Psoas muscle (tissue), 7 donors: ENCODE measurements at regions not wholly inside any gene's neighbourhood (a gene's known extent, or its start where the extent isn't known, plus 50 kb on each side); places are given as distances from the start of the nearest gene placed in this dataset.

Source experiments
- ATAC-seq, 4 donors: fragments of 200-7000 bp; cut with Tn5 transposase; one replicate each; pipeline ENCODE4 v1.9.1; 2020; ENCODE audit warnings: moderate library complexity in 3 of 4, mild to moderate bottlenecking in 2 of 4
- DNase-seq, 2 donors: peaks; one replicate each; pipeline ENCODE4 v3.0.0-alpha.2; 2020
- H3K27ac ChIP-seq: fragments of 200-600 bp; one replicate; pipeline ENCODE4 v1.8.0; 2022
- H3K27me3 ChIP-seq, 3 donors: fragments of 200-600 bp in 1 of 3; one replicate each; pipeline versions ENCODE4 v1.6.1 to v1.8.0; 2013 to 2022; ENCODE audit warnings: low read length in 2 of 3, mild to moderate bottlenecking in 2 of 3, moderate library complexity in 1 of 3; ENCODE audit not compliant: insufficient read depth in 3 of 3
- H3K36me3 ChIP-seq, 2 donors: fragments of 200-600 bp in 1 of 2; one replicate each; pipeline versions ENCODE4 v1.6.1 to v1.8.0; 2013 to 2022; ENCODE audit warnings: low read depth in 1 of 2, mild to moderate bottlenecking in 1 of 2, moderate library complexity in 1 of 2; ENCODE audit not compliant: insufficient read depth in 1 of 2
- H3K4me1 ChIP-seq: fragments of 200-600 bp; one replicate; pipeline ENCODE4 v1.8.0; 2022
- H3K4me3 ChIP-seq: fragments of 200-600 bp; one replicate; pipeline ENCODE4 v1.8.0; 2022; ENCODE audit warnings: mild to moderate bottlenecking
- H3K9me3 ChIP-seq: fragments of 200-600 bp; one replicate; pipeline ENCODE4 v1.8.0; 2022
- WGBS, 3 donors: extraction: QIAGEN DNeasy Blood & Tissue Kit; methylation state at CpG; one replicate each; pipeline versions ENCODE4 v1.1.6 to v1.1.7; 2013; 5-methylcytosine and 5-hydroxymethylcytosine counted together
- intact Hi-C, 2 donors: fragments of 100-400 bp; cut with DNase I; formaldehyde crosslinking; loops; one replicate each; pipeline versions ENCODE4 v1.11.0 to v1.14.2; 2022
- TF ChIP-seq, protein P1 (sequence below): fragments of 200-600 bp; IDR thresholded peaks from one replicate; pipeline ENCODE4 v1.8.0; 2022; ENCODE audit warnings: antibody characterized with exemption
- donor health status: healthy with polysubstance abuse.
- donor health status: DM: no; HTN: no; CAD: no; lungs with moderate emphysema.
- donor health status: Bipolar disorder and iron deficiency.
- donor health status: healthy.
- donor health status: DM: yes; HTN: yes; CAD: no.
- donor health status: DM: no; HTN: no; CAD: no.
- donor health status: DM: yes; HTN: yes; CAD: no.

DNA sequence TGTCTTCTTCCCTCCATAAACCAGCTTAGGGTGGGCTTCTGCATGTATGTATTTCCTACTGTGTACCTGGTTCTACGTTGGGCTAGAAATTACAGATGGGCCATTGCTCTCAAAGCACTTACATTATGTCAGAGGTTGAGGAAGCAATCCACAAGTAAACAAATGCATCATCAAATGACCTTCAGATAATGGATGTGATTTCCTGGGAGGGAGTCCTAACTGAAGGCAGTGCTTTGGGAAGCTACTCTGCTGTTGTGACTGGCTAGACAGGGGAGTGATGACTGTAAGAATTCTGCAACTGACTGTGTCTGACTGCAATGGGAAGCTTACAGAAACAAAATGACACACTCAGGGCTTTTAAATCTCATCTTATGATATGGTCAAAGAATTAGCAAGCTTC is 71.0 kb upstream of the PRR23E start:
- Histone ChIP-seq H3K4me1 (no peaks in the 10 kb centered on the region), H3K27ac (no peak overlapping the region), H3K36me3 (no peaks in the 10 kb centered on the region), H3K4me3 (no peak overlapping the region), H3K9me3 (no peaks in the 10 kb centered on the region), H3K27me3 (no peaks in the 10 kb centered on the region)
- no peak for DNase-seq
- WGBS, 3 donors: 73 to 77% (median 77%) methylated on average over 1 of the region's 1 CpG
- intact Hi-C loops: no loop called here
- TF ChIP-seq, protein P1, sequence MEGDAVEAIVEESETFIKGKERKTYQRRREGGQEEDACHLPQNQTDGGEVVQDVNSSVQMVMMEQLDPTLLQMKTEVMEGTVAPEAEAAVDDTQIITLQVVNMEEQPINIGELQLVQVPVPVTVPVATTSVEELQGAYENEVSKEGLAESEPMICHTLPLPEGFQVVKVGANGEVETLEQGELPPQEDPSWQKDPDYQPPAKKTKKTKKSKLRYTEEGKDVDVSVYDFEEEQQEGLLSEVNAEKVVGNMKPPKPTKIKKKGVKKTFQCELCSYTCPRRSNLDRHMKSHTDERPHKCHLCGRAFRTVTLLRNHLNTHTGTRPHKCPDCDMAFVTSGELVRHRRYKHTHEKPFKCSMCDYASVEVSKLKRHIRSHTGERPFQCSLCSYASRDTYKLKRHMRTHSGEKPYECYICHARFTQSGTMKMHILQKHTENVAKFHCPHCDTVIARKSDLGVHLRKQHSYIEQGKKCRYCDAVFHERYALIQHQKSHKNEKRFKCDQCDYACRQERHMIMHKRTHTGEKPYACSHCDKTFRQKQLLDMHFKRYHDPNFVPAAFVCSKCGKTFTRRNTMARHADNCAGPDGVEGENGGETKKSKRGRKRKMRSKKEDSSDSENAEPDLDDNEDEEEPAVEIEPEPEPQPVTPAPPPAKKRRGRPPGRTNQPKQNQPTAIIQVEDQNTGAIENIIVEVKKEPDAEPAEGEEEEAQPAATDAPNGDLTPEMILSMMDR: no peak
- ATAC-seq: no peak

DNA sequence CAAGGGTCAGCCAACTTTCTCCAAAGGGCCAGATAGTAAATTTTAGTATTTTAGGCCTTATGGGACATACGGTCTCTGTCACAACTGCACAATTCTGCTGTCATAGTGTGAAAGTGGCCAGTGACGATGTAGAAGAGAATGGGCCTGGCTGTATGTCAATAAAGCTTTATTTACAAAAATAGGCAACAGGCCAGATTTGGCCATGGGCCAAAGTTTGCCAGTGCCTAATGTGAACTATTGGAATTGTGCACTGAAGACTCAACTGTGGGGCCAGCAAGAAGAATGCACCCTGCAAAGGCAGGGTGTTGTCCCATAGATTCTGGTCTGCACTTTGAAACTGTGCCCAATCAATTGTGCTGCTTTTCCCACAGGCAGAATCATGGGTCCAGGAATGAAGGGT is 69.4 kb upstream of the PRR23E start:
- intact Hi-C loops: no loop called here
- no peak for ATAC-seq

DNA sequence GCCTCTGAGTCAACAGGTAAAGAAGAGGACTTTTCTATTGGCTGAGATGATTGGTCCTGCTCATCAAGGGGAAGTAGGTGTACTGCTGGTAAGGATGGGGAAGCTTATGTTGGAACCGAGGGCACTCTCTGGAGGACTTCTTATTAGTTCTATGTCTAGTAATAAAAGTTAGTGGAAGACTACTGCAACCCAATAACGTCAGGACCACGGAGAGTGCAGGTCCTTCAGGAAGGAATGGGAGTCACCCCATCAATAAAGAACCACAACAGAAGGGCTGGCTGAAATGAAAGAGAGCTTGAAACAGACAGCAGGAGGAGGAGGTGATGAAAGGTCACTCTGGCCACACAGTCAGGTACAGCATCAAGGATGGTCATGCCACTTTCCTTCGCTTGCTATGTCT is 68.8 kb upstream of the PRR23E start:
- 48 to 51% (median 49%) methylated on average over 4 of the region's 4 CpGs for WGBS, 3 donors
- H3K4me3 ChIP-seq: no peak overlapping the region
- no peaks in the 10 kb centered on the region for H3K9me3 ChIP-seq
- intact Hi-C loops: no loop called here
- H3K36me3 ChIP-seq: no peaks in the 10 kb centered on the region
- ATAC-seq: no peak
- no peaks in the 10 kb centered on the region for H3K4me1 ChIP-seq
- TF ChIP-seq, protein P1: no peak
- no peaks in the 10 kb centered on the region for H3K27me3 ChIP-seq
- DNase-seq: no peak
- no peak overlapping the region for H3K27ac ChIP-seq

More for the DNA sequence above, 69.4 kb upstream of the PRR23E start:
- no peak for DNase-seq
- Histone ChIP-seq H3K27ac (no peak overlapping the region), H3K36me3 (no peaks in the 10 kb centered on the region), H3K9me3 (no peaks in the 10 kb centered on the region), H3K4me1 (no peaks in the 10 kb centered on the region), H3K27me3 (no peaks in the 10 kb centered on the region), H3K4me3 (no peak overlapping the region)
- TF ChIP-seq, protein P1: no peak
- 81 to 87% (median 82%) methylated on average over 2 of the region's 2 CpGs for WGBS, 3 donors

DNA sequence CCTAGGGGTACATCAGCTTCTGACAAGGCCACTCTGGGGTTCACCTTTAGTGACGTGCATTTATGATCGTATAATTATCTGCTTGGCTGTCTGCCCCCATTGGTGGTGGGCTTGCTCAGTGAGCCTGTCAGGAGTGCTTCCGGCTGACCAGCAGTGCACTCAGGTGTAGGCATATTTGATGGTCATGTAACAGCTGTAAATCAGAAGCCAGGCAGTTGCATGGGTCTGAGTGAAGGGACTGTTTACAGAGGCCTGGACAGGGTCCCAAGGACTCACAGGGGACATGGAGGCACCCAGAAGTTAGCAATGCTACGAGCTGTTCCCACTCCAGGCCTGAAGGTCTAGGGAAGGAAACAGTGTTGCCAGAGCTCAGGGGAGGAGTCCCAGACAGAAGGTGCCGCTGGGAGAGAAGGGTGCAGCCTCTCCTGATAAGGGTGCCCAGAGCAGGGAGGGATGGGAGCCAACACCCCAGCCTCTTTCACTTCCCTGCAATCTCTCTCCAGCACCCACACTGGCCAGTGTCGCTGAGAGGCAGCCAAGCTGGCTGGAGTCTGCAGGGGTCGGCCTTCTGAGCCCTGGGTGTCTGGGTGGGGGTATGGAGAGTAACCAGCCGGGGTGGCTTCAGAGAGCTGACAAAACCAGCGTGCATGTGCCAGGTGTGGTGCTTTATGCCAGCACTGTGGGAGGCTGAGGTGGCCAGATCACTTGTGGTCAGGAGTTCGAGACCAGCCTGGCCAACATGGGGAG is 61.3 kb upstream of the PRR23E start:
- intact Hi-C loops: no loop called here
- TF ChIP-seq, protein P1: no peak
- no peaks in the 10 kb centered on the region for H3K27me3 ChIP-seq

DNA sequence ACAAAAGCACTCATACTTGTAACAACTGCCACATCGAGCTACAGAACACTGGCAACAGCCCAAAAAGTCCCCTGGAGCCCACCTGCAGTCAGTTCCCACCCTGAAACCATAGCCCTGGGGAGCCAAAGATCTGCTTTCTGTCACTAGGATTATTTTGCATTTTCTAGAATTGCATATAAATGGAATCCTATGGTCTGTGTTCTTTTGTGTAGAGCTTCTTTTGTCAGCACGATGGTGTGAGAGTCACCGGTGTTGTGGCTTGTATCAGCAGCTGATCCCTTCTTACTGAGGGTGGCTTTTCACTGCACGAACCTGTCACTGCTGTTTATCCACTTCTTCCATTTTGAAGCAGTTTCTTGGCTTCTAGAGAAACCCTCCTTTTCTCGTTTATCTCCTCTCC is 60.1 kb upstream of the PRR23E start:
- intact Hi-C loops: no loop called here
- TF ChIP-seq, protein P1: no peak
- Histone ChIP-seq H3K4me1 (peaks cover 23% of the 10 kb centered on the region), H3K27me3 (no peaks in the 10 kb centered on the region), H3K9me3 (no peaks in the 10 kb centered on the region), H3K27ac (no peak overlapping the region), H3K36me3 (no peaks in the 10 kb centered on the region), H3K4me3 (no peak overlapping the region)
- 47 to 49% (median 47%) methylated on average over 5 of the region's 5 CpGs for WGBS, 3 donors
- ATAC-seq (no peak), DNase-seq (no peak)

More for the DNA sequence above, 61.3 kb upstream of the PRR23E start:
- ATAC-seq: no peak
- WGBS, 3 donors: 79 to 86% (median 81%) methylated on average over 10 of the region's 10 CpGs
- Histone ChIP-seq H3K36me3 (no peaks in the 10 kb centered on the region), H3K27ac (no peak overlapping the region), H3K4me1 (peaks cover 13% of the 10 kb centered on the region), H3K9me3 (no peaks in the 10 kb centered on the region), H3K4me3 (no peak overlapping the region)
- DNase-seq: no peak
